NT2/D1 (cell line): ENCODE measurements at regions not wholly inside any gene's neighbourhood (a gene's known extent, or its start where the extent isn't known, plus 50 kb on each side); places are given as distances from the start of the nearest gene placed in this dataset.

Experiments
- SUZ12 ChIP-seq: IDR thresholded peaks from 2 replicates; pipeline ENCODE4 v1.6.1; 2011; ENCODE audit not compliant: insufficient read length, insufficient read depth; ENCODE audit errors: extremely low read depth
- YY1 ChIP-seq: IDR thresholded peaks from 2 replicates; pipeline ENCODE4 v1.6.1; 2011; ENCODE audit not compliant: insufficient read length, insufficient read depth
- ZNF274 ChIP-seq: IDR thresholded peaks from 2 replicates; pipeline ENCODE4 v1.6.1; 2011; ENCODE audit warnings: mild to moderate bottlenecking, low read depth, low read length

DNA sequence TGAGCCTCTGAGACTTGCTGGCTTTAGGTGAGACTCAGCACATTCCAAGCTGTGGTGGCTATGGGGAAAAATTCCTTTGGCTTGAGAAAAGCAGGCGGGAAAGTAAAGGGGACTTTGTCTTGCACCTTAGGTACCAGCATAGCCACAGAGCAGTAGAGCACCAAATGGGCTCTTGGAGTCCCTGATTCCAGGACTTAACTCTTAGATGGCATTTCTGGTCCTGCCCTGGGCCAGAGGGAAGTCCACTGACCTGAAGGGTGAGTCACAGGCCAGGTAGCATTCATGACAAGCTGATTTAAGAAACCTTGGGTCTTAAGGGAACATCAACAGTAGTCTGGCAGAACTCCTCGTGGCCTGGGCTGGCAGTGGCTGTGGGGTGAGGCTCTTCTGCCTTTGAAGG, 344.7 kb downstream of the DUSP10 start:
- TF ChIP-seq YY1, result no peak
- no peak for TF ChIP-seq ZNF274
- TF ChIP-seq SUZ12, result no peak
